NCI-H1436 treated with DMSO at 0.1 percent for 48 hours (cell line): ENCODE measurements at regions not wholly inside any gene's neighbourhood (a gene's known extent, or its start where the extent isn't known, plus 50 kb on each side); places are given as distances from the start of the nearest gene placed in this dataset.
"Not testable (repeated sequence)": the region's sequence is repeated elsewhere in the genome, so short reads cannot be mapped to it uniquely, and the experiment has no call there.

Experiments
- DNase-seq: peaks from one replicate; lab custom pipeline; 2025; lab: John Stamatoyannopoulos, UW

DNA sequence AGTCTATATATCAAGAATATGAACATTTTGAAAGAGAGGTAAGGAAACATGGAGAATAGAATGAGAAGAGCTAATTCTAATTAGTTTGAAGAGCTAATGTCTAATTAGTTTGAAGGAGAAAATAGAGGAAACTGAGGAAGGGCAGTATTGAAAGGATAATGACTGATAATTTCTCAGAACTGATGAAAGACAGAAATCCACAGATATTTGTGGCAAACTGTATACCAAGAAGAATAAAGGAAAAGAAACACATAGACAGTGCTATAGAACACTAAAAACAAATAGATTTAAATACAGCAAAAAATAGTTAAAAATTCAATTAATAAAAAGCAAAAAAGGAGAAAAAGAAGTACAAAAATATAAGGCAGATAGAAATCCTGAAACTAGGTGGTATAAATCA, 354.4 kb downstream of the QKI start:
- no peak for DNase-seq

DNA sequence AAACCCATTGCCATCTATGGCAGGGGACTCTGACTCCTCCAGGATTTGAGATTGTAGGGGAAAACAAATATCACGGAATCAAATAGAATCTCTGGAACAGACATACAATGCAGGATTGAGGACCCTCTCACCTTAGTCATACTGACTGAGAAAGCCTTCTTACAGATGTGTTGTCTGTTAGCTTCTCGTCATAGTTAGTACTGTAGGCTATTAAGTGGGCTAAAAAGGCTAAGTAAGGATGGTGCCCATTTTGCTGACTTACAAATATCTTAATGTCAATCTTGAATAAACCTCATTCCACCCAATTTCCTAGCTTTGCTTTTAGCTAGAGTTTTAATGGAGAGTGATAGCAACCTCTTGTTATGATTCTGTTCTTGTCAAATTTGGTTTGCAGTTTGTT, 352.4 kb downstream of the QKI start:
- DNase-seq = no peak

DNA sequence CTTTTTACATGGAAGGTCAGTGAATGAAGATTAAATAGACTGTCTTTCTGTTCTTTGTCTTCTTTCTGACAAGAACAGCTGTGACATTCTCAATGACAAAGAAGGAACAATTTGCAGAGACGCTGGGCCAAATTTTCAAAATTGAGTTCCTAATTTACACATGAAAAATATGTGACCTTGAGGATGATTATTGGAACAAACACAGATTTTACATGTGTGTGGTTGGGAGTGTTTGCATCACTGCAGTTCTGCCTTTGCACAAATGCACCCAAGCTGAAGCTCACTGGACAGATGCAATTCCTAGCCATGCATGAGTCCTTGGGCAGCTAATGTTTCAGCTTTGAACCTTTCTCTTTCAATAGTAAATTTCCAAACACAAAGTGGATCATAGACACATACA, 350.8 kb downstream of the QKI start:
- DNase-seq = no peak

DNA sequence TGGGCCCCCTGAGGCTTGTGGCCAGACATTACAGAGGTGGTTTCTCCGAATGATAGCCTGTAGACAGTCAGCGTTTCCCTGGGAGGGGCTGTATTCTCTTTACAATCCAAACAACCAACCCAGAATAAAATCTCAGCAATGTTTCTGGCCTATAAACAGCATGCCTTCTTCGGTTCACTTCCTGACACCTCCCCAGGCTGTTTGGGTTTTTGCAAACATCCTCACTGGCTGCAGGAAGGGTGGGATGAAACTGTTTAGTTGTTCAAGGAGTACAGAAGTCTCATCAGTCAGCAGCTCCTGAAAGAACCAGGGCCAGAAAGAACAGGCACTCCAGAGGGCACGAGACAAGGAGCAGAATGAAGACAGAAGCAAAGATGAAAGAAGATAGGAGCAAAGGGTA, 350.0 kb downstream of the QKI start:
- no peak for DNase-seq

DNA sequence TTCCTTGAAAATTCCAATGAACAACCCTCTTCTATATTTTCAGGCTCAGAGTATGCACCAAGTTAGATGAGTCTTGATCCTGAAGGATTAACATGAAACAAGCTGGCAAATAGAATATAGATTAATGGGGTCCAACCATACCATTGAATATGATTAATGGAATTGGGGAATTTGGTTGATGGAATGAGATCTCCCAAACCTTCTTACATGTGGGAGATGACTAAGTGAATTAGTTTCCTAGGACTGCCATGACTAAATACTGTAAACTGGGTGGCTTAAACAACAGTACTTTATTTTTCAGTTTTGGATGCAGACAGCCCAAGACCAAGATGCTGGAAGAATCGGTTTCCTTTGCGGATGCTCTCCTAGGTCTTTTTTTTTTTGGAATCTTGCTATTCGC, 347.0 kb downstream of the QKI start:
- DNase-seq = no peak

GRCh38 chr6:163760860-163761259, 346.3 kb downstream of the QKI start:
- no peak for DNase-seq

- DNase-seq = no peak
Observed at GRCh38 chr6:163759542-163759941, 345.0 kb downstream of the QKI start.

DNA sequence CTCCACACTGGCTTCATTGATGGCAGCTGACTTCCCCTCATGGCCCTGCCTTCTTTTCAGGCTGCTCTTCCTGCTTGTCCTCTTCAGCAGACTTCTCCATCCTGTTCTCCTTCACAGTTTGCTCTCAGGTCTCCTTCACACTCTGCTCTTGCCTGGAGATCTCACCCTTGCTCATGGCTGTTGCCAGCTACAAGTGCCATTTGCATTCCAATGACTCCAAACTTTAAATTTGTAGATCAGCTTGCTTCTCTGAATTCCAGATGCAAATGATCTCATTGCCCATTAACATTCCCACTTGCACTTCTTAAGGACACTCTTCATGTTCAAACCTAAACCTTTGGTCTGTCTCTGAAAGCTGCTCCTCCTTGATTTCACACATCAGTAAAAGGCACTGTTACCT, 343.0 kb downstream of the QKI start:
- DNase-seq = no peak

GRCh38 chr6:163756079-163756478, 341.6 kb downstream of the QKI start:
- DNase-seq = no peak

GRCh38 chr6:163754866-163755265, 340.3 kb downstream of the QKI start:
- no peak for DNase-seq

DNA sequence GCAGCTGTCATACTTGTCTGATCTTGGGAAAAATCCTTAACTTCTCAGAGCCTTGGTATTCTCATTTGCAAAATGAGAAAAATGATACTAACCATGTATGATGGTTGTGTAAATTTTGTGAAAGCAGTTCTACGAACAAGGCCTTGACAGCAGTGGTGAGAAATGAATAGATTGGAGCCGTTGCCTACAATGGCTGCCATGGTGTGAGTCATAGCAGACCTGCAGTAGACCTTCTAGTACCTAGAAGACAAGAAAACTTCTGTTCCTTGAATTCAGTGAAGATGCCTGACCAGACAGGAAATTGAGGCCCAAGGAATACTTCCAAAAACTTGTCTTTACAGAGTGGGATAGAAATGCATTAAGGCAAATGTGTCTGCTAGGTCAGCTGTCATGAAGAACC, 338.9 kb downstream of the QKI start:
- DNase-seq = no peak

GRCh38 chr6:163752446-163752845, 337.9 kb downstream of the QKI start:
- DNase-seq = no peak

DNA sequence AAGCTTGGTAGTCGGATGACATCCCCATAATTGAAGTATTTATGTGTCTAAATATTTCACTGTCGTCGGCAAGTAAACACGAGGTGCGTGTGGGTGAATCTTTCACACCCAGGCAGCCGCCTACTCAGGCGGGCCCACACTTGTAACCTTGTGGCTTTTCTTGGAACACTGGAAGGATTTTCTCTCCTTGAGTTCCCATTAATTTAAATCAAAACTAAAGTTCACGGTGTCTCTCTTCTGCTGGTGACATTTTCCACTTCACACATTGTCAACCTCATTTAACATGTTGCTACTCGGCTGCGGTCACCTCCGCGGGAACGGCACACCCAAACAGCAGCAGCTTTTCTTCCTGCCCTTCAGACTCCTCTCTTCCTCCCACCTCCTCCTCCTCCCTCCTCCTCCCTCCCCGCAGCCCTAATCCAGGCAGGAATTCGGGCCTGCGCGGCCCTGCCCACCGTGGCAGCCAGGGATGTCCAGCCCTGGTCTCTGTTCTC, 336.6 kb downstream of the QKI start:
- no peak for DNase-seq

GRCh38 chr6:163750431-163751031, 336.0 kb downstream of the QKI start:
- DNase-seq = no peak

DNA sequence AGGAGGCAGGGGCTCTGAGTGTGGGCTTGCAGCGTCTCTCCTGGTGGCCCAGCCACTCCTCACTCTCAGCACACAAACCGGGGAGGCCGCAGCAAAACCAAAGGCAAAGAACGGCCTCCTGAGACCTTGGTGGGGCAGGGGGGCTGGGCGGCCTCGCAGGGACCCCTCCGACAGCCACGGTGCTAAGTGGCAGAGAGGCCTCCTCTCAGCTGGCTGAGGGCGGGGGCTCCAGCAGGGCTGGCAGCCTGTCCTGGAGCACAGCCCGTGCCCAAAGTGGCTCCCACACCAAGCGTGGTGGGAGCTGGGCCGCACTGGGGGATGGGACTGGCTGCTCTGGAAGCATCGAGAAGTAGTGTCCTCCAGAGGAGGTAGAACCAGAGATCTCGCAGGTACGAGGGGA, 334.4 kb downstream of the QKI start:
- no peak for DNase-seq

GRCh38 chr6:163748036-163748435, 333.5 kb downstream of the QKI start:
- no peak for DNase-seq

DNA sequence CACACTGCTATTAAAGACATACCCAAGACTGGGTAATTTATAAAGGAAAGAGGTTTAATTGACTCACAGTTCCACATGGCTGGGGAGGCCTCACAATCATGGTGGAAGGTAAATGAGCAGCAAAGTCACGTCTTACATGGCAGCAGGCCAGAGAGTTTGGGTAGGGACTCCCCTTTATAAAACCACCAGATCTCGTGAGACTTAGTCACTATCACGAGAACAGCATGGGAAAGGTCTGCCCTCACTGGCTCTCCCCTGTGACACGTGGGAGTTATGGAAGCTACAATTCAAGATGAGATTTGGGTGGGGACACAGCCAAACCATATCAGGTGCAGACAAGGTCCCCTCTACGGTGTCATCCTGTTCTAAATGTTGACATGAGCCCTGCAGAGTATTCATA, 332.5 kb downstream of the QKI start:
- DNase-seq = not testable (repeated sequence)

DNA sequence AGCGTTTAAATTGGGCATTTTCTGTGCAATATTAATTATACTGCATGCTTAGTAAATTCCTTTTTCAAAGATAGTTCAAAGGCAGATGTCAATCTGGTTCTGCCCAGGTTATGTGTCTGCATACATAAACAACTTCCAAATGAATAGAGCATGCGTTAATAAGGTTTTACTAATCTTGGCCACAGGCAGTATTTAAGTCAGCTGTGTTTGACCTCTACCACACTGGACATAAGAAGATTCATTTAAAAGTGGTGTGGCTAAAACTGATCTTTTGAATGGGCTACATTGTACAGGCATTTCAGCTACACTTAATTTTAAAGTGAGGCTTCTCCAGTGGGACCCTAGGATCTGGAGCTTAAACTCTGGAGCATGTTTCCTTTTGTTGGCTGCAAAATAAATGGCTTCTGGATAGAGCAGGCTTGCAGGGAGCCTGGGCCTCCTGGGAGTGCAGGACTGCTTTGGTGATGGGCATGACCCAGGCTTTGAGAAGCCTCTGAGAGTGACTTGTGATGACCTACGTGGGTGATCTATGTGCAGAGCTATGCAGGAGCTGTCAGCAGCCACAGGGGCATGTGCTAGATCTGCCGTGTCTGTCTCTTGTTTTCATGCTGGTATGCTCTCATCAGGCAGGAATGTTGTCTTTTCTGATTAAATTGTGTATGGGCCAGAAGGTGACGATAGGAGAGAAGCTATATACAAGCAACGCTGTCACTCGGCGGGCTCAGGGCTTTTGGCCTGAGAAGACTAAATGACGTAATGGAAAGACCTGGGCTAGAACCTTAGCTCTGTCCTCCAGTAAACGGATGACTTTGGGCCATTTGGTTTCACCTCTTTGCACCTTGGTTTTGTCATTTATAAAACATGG, 331.2 kb downstream of the QKI start:
- no peak for DNase-seq

GRCh38 chr6:163744256-163744925, 329.9 kb downstream of the QKI start:
- DNase-seq = no peak

- DNase-seq = no peak
Observed at GRCh38 chr6:163743796-163744195, 329.3 kb downstream of the QKI start.

- DNase-seq = peak; percentile 20
Observed at GRCh38 chr6:163741743-163742363, 327.3 kb downstream of the QKI start.

- DNase-seq = no peak
Observed at GRCh38 chr6:163741342-163741741, 326.8 kb downstream of the QKI start.

DNA sequence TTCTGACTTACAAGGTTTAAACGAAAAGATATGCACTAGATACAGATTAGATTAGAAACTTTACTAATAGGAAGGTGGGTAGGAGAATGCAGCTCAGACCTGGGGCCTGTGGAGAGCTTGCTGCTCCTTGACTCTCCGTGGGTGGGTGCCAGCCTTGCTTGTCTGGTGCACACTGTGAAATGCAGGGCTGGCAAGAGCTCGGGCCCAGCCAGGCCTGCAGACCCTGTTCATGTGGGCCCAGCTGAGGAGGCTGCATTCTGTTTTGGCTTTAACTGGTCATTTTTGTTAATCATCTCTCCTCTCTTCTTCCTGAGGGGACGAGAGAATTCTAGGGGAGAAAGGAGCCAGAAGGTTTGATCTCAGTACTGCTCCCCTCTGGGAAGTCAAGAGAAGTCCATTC, 325.4 kb downstream of the QKI start:
- no peak for DNase-seq
